Cardiac muscle cell (in vitro differentiated cells and primary cell): ENCODE measurements at regions not wholly inside any gene's neighbourhood (a gene's known extent, or its start where the extent isn't known, plus 50 kb on each side); places are given as distances from the start of the nearest gene placed in this dataset.

Experiments
- DNase-seq, 2 donors: peaks; one replicate each; pipeline versions ENCODE4 v3.0.0 to v3.0.0-alpha.2; 2010 to 2017; ENCODE audit warnings: low read depth in 1 of 2, low spot score in 1 of 2
- H3K27ac ChIP-seq: fragments of 200-600 bp; sonication (generic); 2 replicates; pipeline ENCODE4 v1.5.1; 2016
- H3K27me3 ChIP-seq: fragments of 200-600 bp; sonication (generic); 2 replicates; pipeline ENCODE4 v1.6.0; 2016; ENCODE audit warnings: control low read depth
- H3K36me3 ChIP-seq: fragments of 200-600 bp; sonication (generic); 2 replicates; pipeline ENCODE4 v1.5.1; 2016; ENCODE audit warnings: control low read depth
- H3K4me1 ChIP-seq: fragments of 200-600 bp; sonication (generic); 2 replicates; pipeline ENCODE4 v1.8.1; 2017; ENCODE audit warnings: low read depth, mild to moderate bottlenecking, mixed run types
- H3K4me3 ChIP-seq: fragments of 200-600 bp; sonication (generic); 2 replicates; pipeline ENCODE4 v1.5.1; 2016; ENCODE audit warnings: mild to moderate bottlenecking
- H3K9me3 ChIP-seq: fragments of 200-600 bp; sonication (generic); 2 replicates; pipeline ENCODE4 v1.5.1; 2017; ENCODE audit warnings: low read depth, mild to moderate bottlenecking, control low read depth
- TF ChIP-seq, protein P1 (sequence below): IDR thresholded peaks from 2 replicates; pipeline ENCODE4 v1.5.1; 2012; ENCODE audit warnings: low read depth, mild to moderate bottlenecking, low read length

DNA sequence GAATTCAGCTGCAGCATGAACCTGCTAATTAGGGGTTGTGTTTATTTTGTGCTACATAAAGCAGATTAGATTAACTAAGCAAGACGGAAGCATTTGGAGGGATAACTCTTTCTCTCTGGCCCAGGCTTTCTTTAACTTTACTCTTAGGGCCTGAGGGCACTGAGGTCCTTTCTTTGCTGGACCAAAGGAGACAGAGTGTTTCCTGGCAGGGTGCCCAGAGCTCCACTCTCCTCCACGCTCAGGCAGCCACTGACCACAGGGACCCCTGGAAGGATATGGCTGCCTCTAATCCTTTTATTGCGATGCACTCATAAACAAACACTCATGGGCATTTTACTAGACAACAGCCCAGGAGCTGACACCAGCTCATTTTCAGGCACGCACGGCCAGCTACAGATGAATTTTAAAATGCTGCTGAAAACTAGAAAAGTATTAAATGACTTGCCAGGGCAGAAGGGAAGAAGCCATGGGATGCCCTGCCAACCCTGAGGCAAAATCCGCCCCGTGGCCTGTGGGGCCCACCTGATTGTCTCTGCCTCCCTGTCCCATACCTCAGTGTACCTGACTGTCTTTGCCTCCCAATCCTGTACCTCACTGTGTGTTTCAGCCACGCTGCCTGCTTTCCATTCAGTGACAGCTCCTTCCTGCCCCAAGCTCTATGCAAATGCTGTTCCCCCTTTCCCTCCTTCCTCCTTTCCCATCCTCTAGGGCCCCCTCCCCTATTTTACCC is 192.6 kb upstream of the NAV2 start:
- Histone ChIP-seq H3K36me3 (no peaks in the 10 kb centered on the region), H3K4me1 (no peaks in the 10 kb centered on the region), H3K27ac (no peak overlapping the region), H3K9me3 (no peaks in the 10 kb centered on the region), H3K4me3 (no peak overlapping the region), H3K27me3 (no peaks in the 10 kb centered on the region)
- TF ChIP-seq, protein P1, sequence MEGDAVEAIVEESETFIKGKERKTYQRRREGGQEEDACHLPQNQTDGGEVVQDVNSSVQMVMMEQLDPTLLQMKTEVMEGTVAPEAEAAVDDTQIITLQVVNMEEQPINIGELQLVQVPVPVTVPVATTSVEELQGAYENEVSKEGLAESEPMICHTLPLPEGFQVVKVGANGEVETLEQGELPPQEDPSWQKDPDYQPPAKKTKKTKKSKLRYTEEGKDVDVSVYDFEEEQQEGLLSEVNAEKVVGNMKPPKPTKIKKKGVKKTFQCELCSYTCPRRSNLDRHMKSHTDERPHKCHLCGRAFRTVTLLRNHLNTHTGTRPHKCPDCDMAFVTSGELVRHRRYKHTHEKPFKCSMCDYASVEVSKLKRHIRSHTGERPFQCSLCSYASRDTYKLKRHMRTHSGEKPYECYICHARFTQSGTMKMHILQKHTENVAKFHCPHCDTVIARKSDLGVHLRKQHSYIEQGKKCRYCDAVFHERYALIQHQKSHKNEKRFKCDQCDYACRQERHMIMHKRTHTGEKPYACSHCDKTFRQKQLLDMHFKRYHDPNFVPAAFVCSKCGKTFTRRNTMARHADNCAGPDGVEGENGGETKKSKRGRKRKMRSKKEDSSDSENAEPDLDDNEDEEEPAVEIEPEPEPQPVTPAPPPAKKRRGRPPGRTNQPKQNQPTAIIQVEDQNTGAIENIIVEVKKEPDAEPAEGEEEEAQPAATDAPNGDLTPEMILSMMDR, result no peak
- DNase-seq, result peak; percentile 32 to 85

DNA sequence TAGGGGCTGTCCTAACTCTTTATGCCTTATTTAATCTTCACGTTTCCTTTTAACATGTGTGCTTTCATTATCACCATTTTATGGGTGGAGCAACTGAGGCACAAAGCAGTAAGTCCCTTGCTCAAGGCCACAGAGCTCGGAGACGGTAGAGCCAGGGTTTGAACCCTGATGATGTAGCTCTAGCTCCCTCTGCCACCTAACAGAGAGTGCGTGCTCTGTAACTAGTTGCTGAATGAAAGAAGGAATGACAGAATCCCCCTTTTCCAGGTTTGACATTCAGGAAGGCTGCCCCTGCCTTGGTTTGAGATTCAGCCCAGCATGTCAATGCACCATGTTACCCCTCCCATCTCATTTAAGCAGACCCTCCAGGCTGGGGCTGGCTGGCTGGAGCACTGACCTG is 193.3 kb upstream of the NAV2 start:
- no peak for DNase-seq
- Histone ChIP-seq H3K27me3 (no peaks in the 10 kb centered on the region), H3K4me3 (no peak overlapping the region), H3K27ac (no peak overlapping the region), H3K9me3 (no peaks in the 10 kb centered on the region), H3K36me3 (no peaks in the 10 kb centered on the region), H3K4me1 (no peaks in the 10 kb centered on the region)
- TF ChIP-seq, protein P1, result no peak

DNA sequence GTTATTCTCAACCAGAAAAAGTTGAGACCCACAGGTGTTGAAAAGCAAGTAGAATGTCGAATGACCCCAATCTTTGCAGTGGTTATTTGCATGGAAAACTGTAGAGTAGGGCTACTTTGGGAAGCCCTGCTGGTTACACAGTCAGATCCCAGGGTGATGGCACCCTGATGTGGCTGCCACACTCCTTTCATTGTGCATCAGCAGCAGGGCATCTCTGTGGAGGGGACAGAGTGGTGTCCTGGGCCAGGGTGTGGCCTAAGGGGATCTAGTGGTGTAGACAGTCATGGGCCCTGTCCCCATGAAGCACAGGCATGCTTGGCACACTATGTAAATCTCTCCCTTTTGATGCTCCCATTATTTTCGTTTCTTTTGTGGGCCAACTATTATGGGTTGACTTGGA is 199.4 kb upstream of the NAV2 start:
- H3K4me1 ChIP-seq, result no peaks in the 10 kb centered on the region
- no peak for DNase-seq
- no peaks in the 10 kb centered on the region for H3K36me3 ChIP-seq
- H3K27me3 ChIP-seq, result peaks cover 4% of the 10 kb centered on the region
- H3K9me3 ChIP-seq, result no peaks in the 10 kb centered on the region
- TF ChIP-seq, protein P1, result no peak
- H3K27ac ChIP-seq, result no peak overlapping the region
- H3K4me3 ChIP-seq, result no peak overlapping the region

DNA sequence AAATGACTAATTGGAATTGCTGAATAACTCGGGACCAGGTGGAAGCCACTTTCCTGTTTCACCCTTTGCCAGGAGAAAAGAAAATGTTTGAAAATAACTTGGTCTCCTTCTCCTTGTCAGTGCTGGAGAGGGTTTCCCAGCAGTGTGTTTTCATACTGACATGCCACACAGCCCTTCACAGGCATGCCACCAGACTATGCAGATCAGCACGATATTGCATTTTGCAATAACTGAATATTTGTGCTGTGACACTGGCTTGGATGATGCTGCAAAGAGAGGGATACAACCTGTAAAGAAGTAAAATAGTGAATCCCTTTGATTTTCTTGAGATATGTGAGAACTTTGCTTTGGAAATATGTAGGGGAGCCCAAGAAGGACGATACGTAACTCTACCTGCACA is 200.0 kb upstream of the NAV2 start:
- Histone ChIP-seq H3K36me3 (no peaks in the 10 kb centered on the region), H3K9me3 (no peaks in the 10 kb centered on the region), H3K27me3 (peaks cover 4% of the 10 kb centered on the region), H3K4me3 (no peak overlapping the region), H3K4me1 (no peaks in the 10 kb centered on the region), H3K27ac (no peak overlapping the region)
- no peak for DNase-seq
- TF ChIP-seq, protein P1, result no peak

DNA sequence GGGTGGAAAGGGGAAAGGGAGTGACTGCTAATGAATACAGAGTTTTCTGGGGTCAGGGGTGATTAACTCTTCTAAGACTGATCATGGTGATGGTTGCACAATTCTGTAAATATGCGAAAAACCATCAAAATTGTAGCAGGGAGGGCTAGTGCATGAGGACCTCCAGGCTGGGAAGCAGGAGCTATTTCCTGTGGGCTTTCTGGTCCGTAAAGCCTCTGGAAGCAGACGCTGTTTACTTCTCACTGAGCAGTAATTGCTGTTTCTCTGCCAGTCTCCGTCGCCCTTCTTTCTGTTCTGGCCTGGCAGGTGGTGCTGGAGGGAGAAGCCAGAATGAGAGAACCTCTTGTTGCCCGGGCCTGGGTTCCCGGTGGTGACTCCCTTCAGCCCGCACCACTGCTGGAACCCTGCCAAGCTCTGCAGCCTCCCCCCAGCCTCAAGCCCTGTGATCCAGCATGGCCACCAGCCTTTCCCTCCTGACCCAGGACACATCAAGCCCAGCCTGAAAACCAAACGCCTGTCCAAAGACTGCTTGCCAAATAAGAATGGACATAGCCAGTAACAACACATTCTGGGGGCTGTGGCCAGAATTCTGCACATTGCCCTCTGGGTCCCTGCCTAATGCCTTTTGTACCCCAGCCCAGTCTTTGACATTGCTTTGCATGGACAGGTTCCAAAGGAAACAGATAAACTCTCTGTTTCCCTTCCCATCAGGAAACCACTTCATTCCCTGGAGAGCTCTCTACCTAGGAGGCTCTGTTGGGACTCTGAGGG is 201.0 kb upstream of the NAV2 start:
- DNase-seq, result peak in 1 of 2 donors; percentile 64
- Histone ChIP-seq H3K9me3 (no peaks in the 10 kb centered on the region), H3K27me3 (peaks cover 4% of the 10 kb centered on the region), H3K36me3 (no peaks in the 10 kb centered on the region), H3K4me1 (no peaks in the 10 kb centered on the region), H3K4me3 (no peak overlapping the region), H3K27ac (no peak overlapping the region)
- TF ChIP-seq, protein P1, result no peak
